Neuron (in vitro differentiated cells): ENCODE measurements at regions not wholly inside any gene's neighbourhood (a gene's known extent, or its start where the extent isn't known, plus 50 kb on each side); places are given as distances from the start of the nearest gene placed in this dataset.

Source experiments
- H2AFZ ChIP-seq: one replicate; pipeline ENCODE4 v1.6.1; 2013; ENCODE audit warnings: low read depth, mild to moderate bottlenecking, inconsistent platforms, low read length, moderate library complexity
- H3K27me3 ChIP-seq: one replicate; pipeline ENCODE4 v1.6.1; 2013; ENCODE audit warnings: low read length; ENCODE audit not compliant: insufficient read depth
- H3K36me3 ChIP-seq: one replicate; pipeline ENCODE4 v1.6.1; 2013; ENCODE audit warnings: low read length; ENCODE audit not compliant: insufficient read depth
- H3K4me1 ChIP-seq: one replicate; pipeline ENCODE4 v1.6.1; 2013; ENCODE audit warnings: low read length; ENCODE audit not compliant: insufficient read depth
- H3K4me3 ChIP-seq: 2 replicates; pipeline ENCODE4 v1.5.1; 2013; ENCODE audit warnings: mild to moderate bottlenecking, low read length, moderate library complexity
- H3K9me3 ChIP-seq: one replicate; pipeline ENCODE4 v1.6.1; 2013; ENCODE audit warnings: low read length

- peaks cover 6% of the 10 kb centered on the region for H3K4me1 ChIP-seq
- no peaks in the 10 kb centered on the region for H3K27me3 ChIP-seq
- H3K36me3 ChIP-seq: no peaks in the 10 kb centered on the region
- H3K9me3 ChIP-seq: peaks cover under 1% of the 10 kb centered on the region
- H3K4me3 ChIP-seq: no peak overlapping the region
- no peak overlapping the region for H2AFZ ChIP-seq
Measured at GRCh38 chr22:27455526-27455925, 346.0 kb downstream of the MN1 start.

GRCh38 chr22:27456696-27457503, 344.7 kb downstream of the MN1 start:
- no peaks in the 10 kb centered on the region for H3K27me3 ChIP-seq
- H3K9me3 ChIP-seq: no peaks in the 10 kb centered on the region
- no peak overlapping the region for H2AFZ ChIP-seq
- H3K4me1 ChIP-seq: peaks cover 20% of the 10 kb centered on the region
- H3K36me3 ChIP-seq: no peaks in the 10 kb centered on the region
- H3K4me3 ChIP-seq: no peak overlapping the region

- H3K4me1 ChIP-seq: peaks cover 33% of the 10 kb centered on the region
- no peaks in the 10 kb centered on the region for H3K27me3 ChIP-seq
- no peaks in the 10 kb centered on the region for H3K36me3 ChIP-seq
- H3K4me3 ChIP-seq: no peak overlapping the region
- no peak overlapping the region for H2AFZ ChIP-seq
- no peaks in the 10 kb centered on the region for H3K9me3 ChIP-seq
Measured at GRCh38 chr22:27459999-27460398, 341.6 kb downstream of the MN1 start.

GRCh38 chr22:27460591-27461347, 340.8 kb downstream of the MN1 start:
- Histone ChIP-seq H3K9me3 (no peaks in the 10 kb centered on the region), H3K27me3 (no peaks in the 10 kb centered on the region), H3K4me1 (peaks cover 33% of the 10 kb centered on the region), H3K36me3 (no peaks in the 10 kb centered on the region), H2AFZ (no peak overlapping the region), H3K4me3 (no peak overlapping the region)

GRCh38 chr22:27461470-27461869, 340.1 kb downstream of the MN1 start:
- H3K9me3 ChIP-seq: no peaks in the 10 kb centered on the region
- peaks cover 33% of the 10 kb centered on the region for H3K4me1 ChIP-seq
- H2AFZ ChIP-seq: no peak overlapping the region
- no peaks in the 10 kb centered on the region for H3K27me3 ChIP-seq
- no peaks in the 10 kb centered on the region for H3K36me3 ChIP-seq
- no peak overlapping the region for H3K4me3 ChIP-seq

- Histone ChIP-seq H2AFZ (no peak overlapping the region), H3K36me3 (no peaks in the 10 kb centered on the region), H3K4me1 (peaks cover 32% of the 10 kb centered on the region), H3K4me3 (no peak overlapping the region), H3K9me3 (no peaks in the 10 kb centered on the region), H3K27me3 (no peaks in the 10 kb centered on the region)
Measured at GRCh38 chr22:27462190-27462589, 339.4 kb downstream of the MN1 start.

GRCh38 chr22:27463121-27463660, 338.4 kb downstream of the MN1 start:
- no peak overlapping the region for H2AFZ ChIP-seq
- H3K4me3 ChIP-seq: no peak overlapping the region
- H3K4me1 ChIP-seq: peaks cover 32% of the 10 kb centered on the region
- H3K36me3 ChIP-seq: no peaks in the 10 kb centered on the region
- no peaks in the 10 kb centered on the region for H3K27me3 ChIP-seq
- H3K9me3 ChIP-seq: no peaks in the 10 kb centered on the region

- Histone ChIP-seq H2AFZ (no peak overlapping the region), H3K4me1 (peaks cover 25% of the 10 kb centered on the region)
Measured at GRCh38 chr22:27466229-27466628, 335.3 kb downstream of the MN1 start.

GRCh38 chr22:27466778-27467438, 334.6 kb downstream of the MN1 start:
- H3K9me3 ChIP-seq: no peaks in the 10 kb centered on the region
- H2AFZ ChIP-seq: no peak overlapping the region
- peaks cover 18% of the 10 kb centered on the region for H3K4me1 ChIP-seq
- no peak overlapping the region for H3K4me3 ChIP-seq
- H3K36me3 ChIP-seq: no peaks in the 10 kb centered on the region
- H3K27me3 ChIP-seq: no peaks in the 10 kb centered on the region

More at GRCh38 chr22:27466229-27466628, 335.3 kb downstream of the MN1 start:
- Histone ChIP-seq H3K27me3 (no peaks in the 10 kb centered on the region), H3K4me3 (no peak overlapping the region), H3K9me3 (no peaks in the 10 kb centered on the region), H3K36me3 (no peaks in the 10 kb centered on the region)

GRCh38 chr22:27467711-27468110, 333.8 kb downstream of the MN1 start:
- Histone ChIP-seq H3K27me3 (no peaks in the 10 kb centered on the region), H3K4me3 (no peak overlapping the region), H3K9me3 (no peaks in the 10 kb centered on the region), H3K4me1 (peaks cover 10% of the 10 kb centered on the region), H2AFZ (no peak overlapping the region), H3K36me3 (no peaks in the 10 kb centered on the region)

GRCh38 chr22:27468712-27469111, 332.8 kb downstream of the MN1 start:
- Histone ChIP-seq H2AFZ (no peak overlapping the region), H3K4me1 (peaks cover 5% of the 10 kb centered on the region)

GRCh38 chr22:27470169-27470772, 331.3 kb downstream of the MN1 start:
- H3K4me1 ChIP-seq: peaks cover 9% of the 10 kb centered on the region
- no peaks in the 10 kb centered on the region for H3K27me3 ChIP-seq
- no peaks in the 10 kb centered on the region for H3K9me3 ChIP-seq
- no peak overlapping the region for H3K4me3 ChIP-seq
- no peaks in the 10 kb centered on the region for H3K36me3 ChIP-seq
- H2AFZ ChIP-seq: no peak overlapping the region

More at GRCh38 chr22:27468712-27469111, 332.8 kb downstream of the MN1 start:
- no peaks in the 10 kb centered on the region for H3K36me3 ChIP-seq
- H3K27me3 ChIP-seq: no peaks in the 10 kb centered on the region
- H3K9me3 ChIP-seq: no peaks in the 10 kb centered on the region
- H3K4me3 ChIP-seq: no peak overlapping the region
